ENCODE measurements at regions not wholly inside any gene's neighbourhood (a gene's known extent, or its start where the extent isn't known, plus 50 kb on each side); places are given as distances from the start of the nearest gene placed in this dataset.

DNA sequence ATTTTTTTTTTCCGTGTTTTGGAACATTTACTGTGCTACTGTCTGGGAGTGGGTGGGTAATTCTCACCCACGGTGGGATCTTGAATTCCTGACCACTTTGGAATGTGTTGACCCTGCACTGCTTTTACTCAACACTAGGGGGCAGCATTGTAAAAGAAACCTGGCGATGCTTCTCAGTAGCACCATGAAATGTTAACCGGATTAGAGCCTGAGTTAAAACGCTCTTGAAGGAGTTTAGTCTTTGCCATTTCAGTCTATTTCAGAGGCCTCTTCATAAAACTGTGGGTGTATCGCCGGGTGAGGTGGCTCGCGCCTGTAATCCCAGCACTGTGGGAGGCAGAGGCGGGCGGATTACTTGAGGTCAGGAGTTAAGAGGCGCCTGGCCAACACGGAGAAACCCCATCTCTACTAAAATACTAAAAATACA, 79.0 kb upstream of the PRNP start:
- Histone ChIP-seq H3K23me2 (ENCODE audit: low read depth, low read length) (no peaks in the 10 kb centered on the region), H3K4me2 (ENCODE audit: insufficient read depth in 1 of 2, low read depth in 2 of 2, low read length in 2 of 2) (no peak overlapping the region), H3K9ac (replicated peaks in 1 of 4; ENCODE audit: extremely low read depth in 1 of 4, low read depth in 3 of 4, low read length in 3 of 4) (no peak overlapping the region), H2BK12ac (ENCODE audit: low read depth, low read length) (no peak overlapping the region), H2AFZ (ENCODE audit: low read length) (no peak overlapping the region), H2BK5ac (ENCODE audit: low read depth, low read length) (no peak overlapping the region), H3K14ac (ENCODE audit: insufficient read length) (no peak overlapping the region), H4K91ac (replicated peaks; ENCODE audit: insufficient read length, low read length) (no peak overlapping the region), H4K5ac (ENCODE audit: insufficient read length, low read depth, low read length) (no peak overlapping the region), H3K79me2 (ENCODE audit: control insufficient read depth in 1 of 2, insufficient read depth in 2 of 2, low read length in 2 of 2) (no peaks in the 10 kb centered on the region), H3K9me3 (ENCODE audit: insufficient read depth in 2 of 2, low read depth in 1 of 2, low read length in 1 of 2) (no peaks in the 10 kb centered on the region), H3K4me1 (replicated peaks in 1 of 4; ENCODE audit: control insufficient read depth in 3 of 4, insufficient read depth in 4 of 4, low read length in 3 of 4) (no peaks in the 10 kb centered on the region; a peak in 1 of 7 replicates), H3K23ac (ENCODE audit: insufficient read length) (no peak overlapping the region), H4K20me1 (replicated peaks in 1 of 2; ENCODE audit: control insufficient read depth in 1 of 2, insufficient read depth in 2 of 2, low read length in 2 of 2) (no peaks in the 10 kb centered on the region), H3K4ac (replicated peaks; ENCODE audit: insufficient read length, low read depth, low read length) (no peak overlapping the region), H3K27ac (ENCODE audit: low read depth, low read length) (no peak overlapping the region), H3K27me3 (replicated peaks in 1 of 4; ENCODE audit: control insufficient read depth in 3 of 4, extremely low read depth in 1 of 4, insufficient read depth in 3 of 4, low read length in 3 of 4) (no peaks in the 10 kb centered on the region), H3K36me3 (ENCODE audit: control insufficient read depth in 2 of 4, insufficient read depth in 4 of 4, low read length in 3 of 4) (no peaks in the 10 kb centered on the region), H2AK5ac (ENCODE audit: low read depth, low read length) (no peak overlapping the region), H3K79me1 (ENCODE audit: low read depth, low read length) (no peaks in the 10 kb centered on the region), H3K18ac (ENCODE audit: extremely low read depth, low read length) (no peak overlapping the region), H2BK15ac (ENCODE audit: low read length) (no peak overlapping the region), H3K56ac (replicated peaks; ENCODE audit: insufficient read length, low read depth, low read length) (no peak overlapping the region), H3K4me3 (ENCODE audit: extremely low read depth in 1 of 4, insufficient read depth in 2 of 4, low read depth in 3 of 4, low read length in 4 of 4) (no peak overlapping the region), H2BK120ac (replicated peaks; ENCODE audit: low read depth, low read length) (no peak overlapping the region), H2BK20ac (ENCODE audit: low read length) (no peak overlapping the region), H4K8ac (ENCODE audit: extremely low read depth, insufficient read depth, low read length) (no peak overlapping the region)
- ChIA-PET POLR2A (ENCODE audit: partially characterized antibody) (no interaction called here), CTCF (ENCODE audit: partially characterized antibody) (interaction anchor here (0.6 to 6.0 kb wide), 14 partner anchors 12 to 843 kb away, joined by 3 to 104 read pairs (median 4); partner anchors contain the start of gene PRND)
- 37% methylated on average over 13 of the region's 13 CpGs; no CpG with 5 or more reads in 1 of the 2 experiments for WGBS, 2 experiments (ENCODE audit: extremely low coverage in 1 of 2, insufficient coverage in 1 of 2, insufficient read length in 1 of 2, insufficient replicate concordance in 2 of 2, low coverage in 1 of 2, low lambda C conversion rate in 2 of 2, missing lambda C conversion rate in 1 of 2)
- FAIRE-seq (peak; percentile 98), DNase-seq (ENCODE audit: low read depth in 1 of 2, low spot score in 2 of 2) (peak; percentile 15 to 69)
- TF ChIP-seq EP300 (IDR thresholded peaks at IDR 0.05; ENCODE audit: borderline replicate concordance in 1 of 2, low read depth in 2 of 2, low read length in 2 of 2) (no peak), TCF12 (IDR thresholded peaks at IDR 0.05; ENCODE audit: low read depth, low read length) (no peak), NANOG (IDR thresholded peaks at IDR 0.05; ENCODE audit: insufficient read depth, low read depth, low read length, poor library complexity, severe bottlenecking) (no peak), MAFK (IDR thresholded peaks at IDR 0.05; ENCODE audit: low read depth, low read length) (no peak), HDAC2 (IDR thresholded peaks at IDR 0.05; ENCODE audit: borderline replicate concordance in 1 of 2, low read depth in 2 of 2, low read length in 2 of 2) (0 out of 4 replicates have a peak, but pooled peaks of 1 of the 2 experiments have one; percentile 47), ASH2L (IDR thresholded peaks at IDR 0.05; ENCODE audit: low read length) (no peak), CBX8 (IDR thresholded peaks at IDR 0.05; ENCODE audit: borderline replicate concordance, low read depth, low read length) (no peak), BCL11A (IDR thresholded peaks at IDR 0.05; ENCODE audit: low read depth in 2 of 2, low read length in 2 of 2) (no peak), CHD2 (IDR thresholded peaks at IDR 0.05; ENCODE audit: low read length) (no peak)
- TF ChIP-seq, protein P1, sequence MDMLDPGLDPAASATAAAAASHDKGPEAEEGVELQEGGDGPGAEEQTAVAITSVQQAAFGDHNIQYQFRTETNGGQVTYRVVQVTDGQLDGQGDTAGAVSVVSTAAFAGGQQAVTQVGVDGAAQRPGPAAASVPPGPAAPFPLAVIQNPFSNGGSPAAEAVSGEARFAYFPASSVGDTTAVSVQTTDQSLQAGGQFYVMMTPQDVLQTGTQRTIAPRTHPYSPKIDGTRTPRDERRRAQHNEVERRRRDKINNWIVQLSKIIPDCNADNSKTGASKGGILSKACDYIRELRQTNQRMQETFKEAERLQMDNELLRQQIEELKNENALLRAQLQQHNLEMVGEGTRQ (IDR thresholded peaks at IDR 0.05; ENCODE audit: low read length) = no peak

Data from H1 (cell line).